H1 (cell line): ENCODE measurements at regions not wholly inside any gene's neighbourhood (a gene's known extent, or its start where the extent isn't known, plus 50 kb on each side); places are given as distances from the start of the nearest gene placed in this dataset.

ENCODE experiments used
- CTCF ChIA-PET: fragments of 300-600 bp; sonication (Branson Sonifier 250); formaldehyde crosslinking; loops from one replicate; lab custom pipeline; 2021; ENCODE audit not compliant: partially characterized antibody; lab: Charles Lee
- POLR2A ChIA-PET: fragments of 300-600 bp; sonication (Branson Sonifier 250); formaldehyde crosslinking; loops from one replicate; lab custom pipeline; 2021; ENCODE audit warnings: inconsistent platforms; ENCODE audit not compliant: partially characterized antibody; lab: Charles Lee
- DNase-seq, 2 experiments: peaks; one replicate each; pipeline versions ENCODE4 v3.0.0 to v3.0.0-alpha.2; 2010 to 2022; ENCODE audit warnings: low spot score in 2 of 2, low read depth in 1 of 2, mixed read lengths in 1 of 2
- FAIRE-seq: peaks from 2 replicates; lab custom pipeline; 2011; peaks lifted over from hg19 to GRCh38; lab: Jason Lieb, UNC
- H2AFZ ChIP-seq: 2 replicates; pipeline ENCODE4 v1.8.1; 2012; ENCODE audit warnings: low read length, inconsistent platforms
- H2AK5ac ChIP-seq: 2 replicates; pipeline ENCODE4 v1.6.1; 2013; ENCODE audit warnings: low read depth, low read length
- H2BK120ac ChIP-seq: replicated peaks from 2 replicates; pipeline ENCODE3; 2013; ENCODE audit warnings: low read depth, low read length, inconsistent platforms
- H2BK12ac ChIP-seq: 2 replicates; pipeline ENCODE4 v1.6.1; 2013; ENCODE audit warnings: low read depth, low read length
- H2BK15ac ChIP-seq: 2 replicates; pipeline ENCODE4 v1.6.1; 2013; ENCODE audit warnings: low read length
- H2BK20ac ChIP-seq: 2 replicates; pipeline ENCODE4 v1.6.1; 2013; ENCODE audit warnings: low read length
- H2BK5ac ChIP-seq: 2 replicates; pipeline ENCODE4 v1.6.1; 2013; ENCODE audit warnings: low read depth, low read length
- H3K14ac ChIP-seq: 2 replicates; pipeline ENCODE4 v1.6.1; 2013; ENCODE audit warnings: inconsistent platforms; ENCODE audit not compliant: insufficient read length
- H3K18ac ChIP-seq: 2 replicates; pipeline ENCODE4 v1.6.1; 2013; ENCODE audit warnings: low read length; ENCODE audit errors: extremely low read depth
- H3K23ac ChIP-seq: 2 replicates; pipeline ENCODE4 v1.6.1; 2013; ENCODE audit warnings: inconsistent platforms; ENCODE audit not compliant: insufficient read length
- H3K23me2 ChIP-seq: 2 replicates; pipeline ENCODE4 v1.6.1; 2013; ENCODE audit warnings: low read depth, low read length
- H3K27ac ChIP-seq: 2 replicates; pipeline ENCODE4 v1.6.1; 2011; ENCODE audit warnings: low read depth, low read length, inconsistent platforms
- H3K27me3 ChIP-seq, 4 experiments: replicated peaks in 1 of 4; 1 replicate in 1 of 4; 2 replicates in 3 of 4; pipeline versions ENCODE4 v1.6.1 to v1.8.1; 2011 to 2013; ENCODE audit warnings: low read length in 3 of 4, mild to moderate bottlenecking in 3 of 4, inconsistent platforms in 2 of 4, mixed read lengths in 2 of 4, moderate library complexity in 1 of 4; ENCODE audit not compliant: control insufficient read depth in 3 of 4, insufficient read depth in 3 of 4; ENCODE audit errors: extremely low read depth in 1 of 4
- H3K36me3 ChIP-seq, 4 experiments: 2 replicates each; pipeline versions ENCODE4 v1.6.1 to v1.8.1; 2011 to 2013; ENCODE audit warnings: mild to moderate bottlenecking in 4 of 4, low read length in 3 of 4, moderate library complexity in 2 of 4, control low read depth in 1 of 4, inconsistent platforms in 1 of 4; ENCODE audit not compliant: insufficient read depth in 4 of 4, control insufficient read depth in 2 of 4
- H3K4ac ChIP-seq: replicated peaks from 2 replicates; pipeline ENCODE3; 2013; ENCODE audit warnings: low read length, low read depth, mixed read lengths, inconsistent platforms; ENCODE audit not compliant: insufficient read length
- H3K4me1 ChIP-seq, 4 experiments: replicated peaks in 1 of 4; 1 replicate in 1 of 4; 2 replicates in 3 of 4; pipeline versions ENCODE4 v1.6.1 to v1.8.1; 2011 to 2013; ENCODE audit warnings: low read length in 3 of 4, inconsistent platforms in 2 of 4, mixed read lengths in 1 of 4; ENCODE audit not compliant: insufficient read depth in 4 of 4, control insufficient read depth in 3 of 4
- H3K4me2 ChIP-seq, 2 experiments: 2 replicates each; pipeline versions ENCODE4 v1.6.1 to v1.8.1; 2011 to 2013; ENCODE audit warnings: low read depth in 2 of 2, low read length in 2 of 2, control low read depth in 1 of 2, inconsistent platforms in 1 of 2, mild to moderate bottlenecking in 1 of 2; ENCODE audit not compliant: insufficient read depth in 1 of 2
- H3K4me3 ChIP-seq, 4 experiments: fragments of 200-600, 300-600 bp in 1 of 4; sonication (generic), shearing (Covaris generic), sonication (Bioruptor Twin) in 1 of 4; 2 replicates each; pipeline versions ENCODE4 v1.5.1 to v1.8.1; 2011 to 2016; ENCODE audit warnings: low read length in 4 of 4, low read depth in 3 of 4, control low read depth in 2 of 4, inconsistent platforms in 2 of 4, mild to moderate bottlenecking in 2 of 4, mixed read lengths in 1 of 4, moderate library complexity in 1 of 4; ENCODE audit not compliant: insufficient read depth in 2 of 4; ENCODE audit errors: extremely low read depth in 1 of 4
- H3K56ac ChIP-seq: replicated peaks from 2 replicates; pipeline ENCODE3; 2013; ENCODE audit warnings: low read depth, mild to moderate bottlenecking, mixed read lengths, low read length, inconsistent platforms; ENCODE audit not compliant: insufficient read length
- H3K79me1 ChIP-seq: 2 replicates; pipeline ENCODE4 v1.6.1; 2013; ENCODE audit warnings: low read depth, low read length, control low read depth
- H3K79me2 ChIP-seq, 2 experiments: 2 replicates each; pipeline versions ENCODE4 v1.6.1 to v1.8.1; 2012 to 2013; ENCODE audit warnings: low read length in 2 of 2, mild to moderate bottlenecking in 2 of 2, inconsistent platforms in 1 of 2; ENCODE audit not compliant: insufficient read depth in 2 of 2, control insufficient read depth in 1 of 2
- H3K9ac ChIP-seq, 4 experiments: replicated peaks in 1 of 4; 1 replicate in 1 of 4; 2 replicates in 3 of 4; pipeline versions ENCODE4 v1.6.1 to v1.8.1; 2011 to 2013; ENCODE audit warnings: low read depth in 3 of 4, low read length in 3 of 4, control low read depth in 2 of 4, mild to moderate bottlenecking in 2 of 4, moderate library complexity in 2 of 4, inconsistent platforms in 1 of 4; ENCODE audit errors: extremely low read depth in 1 of 4
- H3K9me3 ChIP-seq, 2 experiments: 2 replicates each; pipeline versions ENCODE4 v1.6.1 to v1.8.1; 2012 to 2013; ENCODE audit warnings: mild to moderate bottlenecking in 2 of 2, moderate library complexity in 2 of 2, control low read depth in 1 of 2, inconsistent platforms in 1 of 2, low read depth in 1 of 2, low read length in 1 of 2, mixed read lengths in 1 of 2; ENCODE audit not compliant: insufficient read depth in 2 of 2
- H4K20me1 ChIP-seq, 2 experiments: replicated peaks in 1 of 2; 2 replicates each; pipeline versions ENCODE3 to v1.8.1; 2011 to 2013; ENCODE audit warnings: inconsistent platforms in 2 of 2, low read length in 2 of 2, mild to moderate bottlenecking in 1 of 2; ENCODE audit not compliant: insufficient read depth in 2 of 2, control insufficient read depth in 1 of 2
- H4K5ac ChIP-seq: 2 replicates; pipeline ENCODE4 v1.6.1; 2013; ENCODE audit warnings: low read length, low read depth, mixed read lengths, inconsistent platforms; ENCODE audit not compliant: insufficient read length
- H4K8ac ChIP-seq: 2 replicates; pipeline ENCODE4 v1.8.0; 2013; ENCODE audit warnings: mild to moderate bottlenecking, moderate library complexity, low read length, inconsistent platforms; ENCODE audit not compliant: insufficient read depth; ENCODE audit errors: extremely low read depth
- H4K91ac ChIP-seq: replicated peaks from 2 replicates; pipeline ENCODE3; 2013; ENCODE audit warnings: low read length, mixed read lengths, inconsistent platforms; ENCODE audit not compliant: insufficient read length
- POU5F1 ChIP-seq: IDR thresholded peaks from 2 replicates; pipeline ENCODE4 v1.6.1; 2011; ENCODE audit warnings: low read depth, mild to moderate bottlenecking, low read length, moderate library complexity
- ZNF274 ChIP-seq: IDR thresholded peaks from 2 replicates; pipeline ENCODE4 v1.7.0; 2012; ENCODE audit warnings: low read length, borderline replicate concordance; ENCODE audit errors: extremely low read depth
- WGBS, 2 experiments: shearing (Covaris generic) in 1 of 2; methylation state at CpG; one replicate each; pipeline versions ENCODE4 v1.1.6 to v1.1.7; 2013 to 2015; ENCODE audit warnings: low lambda C conversion rate in 2 of 2, mixed read lengths in 2 of 2, inconsistent platforms in 1 of 2, low coverage in 1 of 2, missing lambda C conversion rate in 1 of 2; ENCODE audit not compliant: insufficient replicate concordance in 2 of 2, insufficient coverage in 1 of 2, insufficient read length in 1 of 2; ENCODE audit errors: extremely low coverage in 1 of 2, missing lambda C conversion rate in 1 of 2; 5-methylcytosine and 5-hydroxymethylcytosine counted together
- TF ChIP-seq, protein P1 (sequence below): IDR thresholded peaks from 2 replicates; pipeline ENCODE4 v1.6.1; 2011; ENCODE audit warnings: low read length, improper control_type of control experiment

DNA sequence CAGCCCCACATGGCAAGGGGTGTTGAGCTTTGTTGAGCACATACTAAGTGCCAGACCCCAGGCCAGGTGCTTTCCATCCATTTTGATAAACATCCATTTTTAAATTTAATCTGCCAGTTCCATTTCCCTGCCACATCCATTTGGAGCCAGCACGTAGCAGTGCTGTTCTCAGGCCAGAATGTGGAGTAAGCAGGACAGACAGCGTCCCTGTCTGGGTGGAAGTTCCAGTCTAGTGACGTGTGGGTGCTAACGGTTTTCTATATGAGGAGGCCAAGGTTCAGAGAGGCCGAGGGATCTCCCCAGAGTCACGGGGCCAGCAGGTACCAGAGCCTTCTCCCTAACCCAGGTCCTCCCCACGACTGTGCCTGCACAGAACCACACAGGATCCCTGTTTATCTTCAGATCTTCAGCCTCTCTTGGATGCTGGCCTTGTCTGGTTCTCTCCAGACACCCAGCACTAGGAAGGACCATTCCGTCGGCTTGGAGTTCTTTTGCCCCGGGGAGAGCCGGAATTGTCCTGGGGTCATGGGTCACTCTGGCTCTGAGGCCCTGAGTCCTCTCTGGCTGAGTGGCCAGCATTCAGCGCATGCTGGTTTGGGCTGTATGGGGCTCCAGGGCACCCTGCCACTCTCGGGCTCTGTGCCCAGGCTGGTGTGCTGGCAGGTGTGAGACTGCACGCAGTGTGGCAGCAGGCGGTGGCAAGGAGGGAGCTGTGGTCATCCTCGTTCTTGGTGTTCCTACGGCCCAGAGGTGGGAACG lies 63.6 kb upstream of the PPARA start:
- Histone ChIP-seq H3K9me3 (no peaks in the 10 kb centered on the region), H3K4me1 (no peaks in the 10 kb centered on the region; a peak in 1 of 7 replicates), H3K9ac (no peak overlapping the region), H3K27me3 (no peaks in the 10 kb centered on the region), H2AFZ (no peak overlapping the region), H3K4me3 (no peak overlapping the region), H3K23me2 (no peaks in the 10 kb centered on the region), H3K23ac (no peak overlapping the region), H3K79me1 (peaks cover 4% of the 10 kb centered on the region; the same call in 1 of the 2 replicates), H3K27ac (no peak overlapping the region), H2BK120ac (no peak overlapping the region), H4K91ac (no peak overlapping the region), H2BK12ac (no peak overlapping the region), H3K56ac (no peak overlapping the region), H3K4me2 (no peak overlapping the region), H3K18ac (no peak overlapping the region), H3K36me3 (no peaks in the 10 kb centered on the region), H2AK5ac (no peak overlapping the region; the same call in 1 of the 2 replicates), H2BK15ac (no peak overlapping the region), H3K79me2 (peaks cover 0 to 30% of the 10 kb centered on the region in 2 experiments; a peak in 2 of 4 replicates), H3K4ac (no peak overlapping the region), H4K8ac (peak overlapping the region; percentile 39), H3K14ac (no peak overlapping the region), H4K20me1 (peaks cover 3 to 4% of the 10 kb centered on the region in 2 experiments), H4K5ac (no peak overlapping the region), H2BK20ac (no peak overlapping the region), H2BK5ac (no peak overlapping the region)
- TF ChIP-seq POU5F1 = no peak
- TF ChIP-seq, protein P1, sequence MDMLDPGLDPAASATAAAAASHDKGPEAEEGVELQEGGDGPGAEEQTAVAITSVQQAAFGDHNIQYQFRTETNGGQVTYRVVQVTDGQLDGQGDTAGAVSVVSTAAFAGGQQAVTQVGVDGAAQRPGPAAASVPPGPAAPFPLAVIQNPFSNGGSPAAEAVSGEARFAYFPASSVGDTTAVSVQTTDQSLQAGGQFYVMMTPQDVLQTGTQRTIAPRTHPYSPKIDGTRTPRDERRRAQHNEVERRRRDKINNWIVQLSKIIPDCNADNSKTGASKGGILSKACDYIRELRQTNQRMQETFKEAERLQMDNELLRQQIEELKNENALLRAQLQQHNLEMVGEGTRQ = no peak
- TF ChIP-seq ZNF274 = no peak
- WGBS, 2 experiments = 93% methylated on average over 18 of the region's 18 CpGs; no CpG with 5 or more reads in 1 of the 2 experiments
- FAIRE-seq = no peak
- no peak for DNase-seq
- ChIA-PET POLR2A (no interaction called here), CTCF (interaction anchor here (1.8 kb wide), 1 partner anchor 91 kb away, joined by 4 read pairs; no protein-coding TSS in a partner anchor)
